NT2/D1 (cell line): ENCODE measurements at regions not wholly inside any gene's neighbourhood (a gene's known extent, or its start where the extent isn't known, plus 50 kb on each side); places are given as distances from the start of the nearest gene placed in this dataset.

Experiments
- DNase-seq: peaks from one replicate; pipeline ENCODE4 v3.0.0-alpha.2; 2011; ENCODE audit warnings: low read depth, low spot score
- H3K27me3 ChIP-seq: 2 replicates; pipeline ENCODE4 v1.6.0; 2011; ENCODE audit warnings: mild to moderate bottlenecking; ENCODE audit not compliant: insufficient read length, insufficient read depth
- H3K36me3 ChIP-seq: 2 replicates; pipeline ENCODE4 v1.6.1; 2011; ENCODE audit warnings: mild to moderate bottlenecking, low read length, mixed read lengths; ENCODE audit not compliant: insufficient read depth, insufficient read length
- H3K4me1 ChIP-seq: 2 replicates; pipeline ENCODE4 v1.5.1; 2011; ENCODE audit not compliant: insufficient read depth, insufficient read length
- H3K4me3 ChIP-seq: 2 replicates; pipeline ENCODE4 v1.5.1; 2011; ENCODE audit warnings: low read depth; ENCODE audit not compliant: insufficient read length
- H3K9ac ChIP-seq: 2 replicates; pipeline ENCODE4 v1.6.0; 2011; ENCODE audit warnings: low read depth; ENCODE audit not compliant: insufficient read length
- H3K9me3 ChIP-seq: 2 replicates; pipeline ENCODE4 v1.5.1; 2011; ENCODE audit warnings: mild to moderate bottlenecking, low read length; ENCODE audit not compliant: insufficient read depth
- SUZ12 ChIP-seq: IDR thresholded peaks from 2 replicates; pipeline ENCODE4 v1.6.1; 2011; ENCODE audit not compliant: insufficient read length, insufficient read depth; ENCODE audit errors: extremely low read depth
- YY1 ChIP-seq: IDR thresholded peaks from 2 replicates; pipeline ENCODE4 v1.6.1; 2011; ENCODE audit not compliant: insufficient read length, insufficient read depth
- ZNF274 ChIP-seq: IDR thresholded peaks from 2 replicates; pipeline ENCODE4 v1.6.1; 2011; ENCODE audit warnings: mild to moderate bottlenecking, low read depth, low read length

- H3K36me3 ChIP-seq, result no peaks in the 10 kb centered on the region
- TF ChIP-seq SUZ12, result no peak
- no peak for TF ChIP-seq YY1
- TF ChIP-seq ZNF274, result no peak
- no peaks in the 10 kb centered on the region for H3K27me3 ChIP-seq
- no peaks in the 10 kb centered on the region for H3K4me1 ChIP-seq
- H3K9ac ChIP-seq, result no peak overlapping the region
- no peaks in the 10 kb centered on the region for H3K9me3 ChIP-seq
- DNase-seq, result no peak
- H3K4me3 ChIP-seq, result no peak overlapping the region
Observed at GRCh38 chr2:193966590-193966989, 1690.4 kb upstream of the SLC39A10 start.

DNA sequence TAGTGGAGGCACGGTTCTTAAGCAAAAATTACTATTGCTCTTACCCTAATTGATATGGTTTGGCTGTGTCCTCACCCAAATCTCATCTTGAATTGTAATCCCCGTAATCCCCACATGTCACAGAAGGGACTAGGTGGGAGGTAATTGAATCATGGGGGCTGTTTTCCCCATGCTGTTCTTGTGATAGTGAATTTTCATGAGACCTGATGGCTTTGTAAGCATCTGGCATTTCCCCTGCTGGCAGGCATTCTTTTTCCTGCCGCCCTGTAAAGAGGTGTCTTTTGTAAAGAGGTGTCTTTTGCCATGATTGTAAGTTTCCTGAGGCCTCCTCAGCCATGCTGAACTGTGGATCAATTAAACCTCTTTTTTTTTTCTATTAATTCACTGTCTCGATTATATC lies 1691.8 kb upstream of the SLC39A10 start:
- Histone ChIP-seq H3K36me3 (no peaks in the 10 kb centered on the region), H3K27me3 (no peaks in the 10 kb centered on the region), H3K9me3 (no peaks in the 10 kb centered on the region), H3K4me1 (no peaks in the 10 kb centered on the region), H3K9ac (no peak overlapping the region), H3K4me3 (no peak overlapping the region)
- TF ChIP-seq YY1 (no peak), ZNF274 (no peak), SUZ12 (no peak)
- DNase-seq, result no peak

GRCh38 chr2:193963472-193964119 lies 1693.4 kb upstream of the SLC39A10 start:
- Histone ChIP-seq H3K27me3 (no peaks in the 10 kb centered on the region), H3K36me3 (no peaks in the 10 kb centered on the region), H3K4me3 (no peak overlapping the region), H3K9ac (no peak overlapping the region), H3K4me1 (no peaks in the 10 kb centered on the region), H3K9me3 (no peaks in the 10 kb centered on the region)
- TF ChIP-seq ZNF274 (no peak), YY1 (no peak), SUZ12 (no peak)
- DNase-seq, result peak; percentile 27

GRCh38 chr2:193946806-193947205 lies 1710.2 kb upstream of the SLC39A10 start:
- no peaks in the 10 kb centered on the region for H3K36me3 ChIP-seq
- DNase-seq, result no peak
- no peak overlapping the region for H3K9ac ChIP-seq
- no peaks in the 10 kb centered on the region for H3K27me3 ChIP-seq
- no peaks in the 10 kb centered on the region for H3K4me1 ChIP-seq
- no peaks in the 10 kb centered on the region for H3K9me3 ChIP-seq
- no peak overlapping the region for H3K4me3 ChIP-seq
- TF ChIP-seq ZNF274 (no peak), YY1 (no peak), SUZ12 (no peak)

- TF ChIP-seq YY1, result no peak
- TF ChIP-seq ZNF274, result no peak
- no peak overlapping the region for H3K9ac ChIP-seq
Observed at GRCh38 chr2:193943406-193943960, 1713.5 kb upstream of the SLC39A10 start.

DNA sequence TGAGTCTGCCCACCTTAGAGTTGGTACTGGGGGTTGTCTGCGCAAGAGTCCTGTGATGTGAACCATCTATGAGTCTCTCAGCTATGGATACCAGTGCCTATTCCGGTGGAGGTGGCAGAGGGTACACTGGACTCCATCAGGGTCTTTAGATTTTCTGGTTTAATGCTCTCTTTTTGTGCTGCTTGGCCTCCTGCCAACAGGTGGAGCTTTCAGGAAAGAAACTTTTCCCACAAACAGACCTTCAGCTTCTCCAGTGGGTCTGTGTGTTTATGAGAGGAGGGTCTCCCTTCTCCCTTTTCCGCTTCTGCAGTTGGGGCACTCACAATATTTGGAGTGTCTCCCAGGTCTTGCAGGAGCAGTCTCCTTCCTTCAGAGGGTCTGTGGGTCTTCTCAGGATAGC lies 1721.9 kb upstream of the SLC39A10 start:
- no peak for TF ChIP-seq SUZ12
- TF ChIP-seq YY1, result no peak
- TF ChIP-seq ZNF274, result no peak
- Histone ChIP-seq H3K27me3 (no peaks in the 10 kb centered on the region), H3K4me3 (no peak overlapping the region), H3K36me3 (no peaks in the 10 kb centered on the region), H3K9me3 (no peaks in the 10 kb centered on the region), H3K4me1 (no peaks in the 10 kb centered on the region), H3K9ac (no peak overlapping the region)
- no peak for DNase-seq

More at GRCh38 chr2:193943406-193943960, 1713.5 kb upstream of the SLC39A10 start:
- Histone ChIP-seq H3K4me1 (no peaks in the 10 kb centered on the region), H3K9me3 (no peaks in the 10 kb centered on the region), H3K27me3 (no peaks in the 10 kb centered on the region), H3K36me3 (no peaks in the 10 kb centered on the region), H3K4me3 (no peak overlapping the region)
- DNase-seq, result no peak

- DNase-seq, result no peak
- no peaks in the 10 kb centered on the region for H3K4me1 ChIP-seq
- no peaks in the 10 kb centered on the region for H3K27me3 ChIP-seq
- H3K4me3 ChIP-seq, result no peak overlapping the region
- TF ChIP-seq YY1, result no peak
- TF ChIP-seq ZNF274, result no peak
- no peak for TF ChIP-seq SUZ12
- no peaks in the 10 kb centered on the region for H3K9me3 ChIP-seq
- no peak overlapping the region for H3K9ac ChIP-seq
- no peaks in the 10 kb centered on the region for H3K36me3 ChIP-seq
Observed at GRCh38 chr2:193929131-193929530, 1727.9 kb upstream of the SLC39A10 start.
